ENCODE measurements at regions not wholly inside any gene's neighbourhood (a gene's known extent, or its start where the extent isn't known, plus 50 kb on each side); places are given as distances from the start of the nearest gene placed in this dataset.
A peak's percentile ranks its signal among the peaks of the same experiment; 100 is the strongest.

GRCh38 chr15:79185199-79185598 lies 94.6 kb upstream of the RASGRF1 start:
- peak; percentile 22 for DNase-seq (ENCODE audit: low spot score)

- peak; percentile 84 for DNase-seq (ENCODE audit: low spot score)
These were observed 93.9 kb upstream of the RASGRF1 start for GRCh38 chr15:79184465-79184892.

- DNase-seq (ENCODE audit: low spot score), result no peak
These were observed 89.7 kb upstream of the RASGRF1 start for GRCh38 chr15:79180318-79180717.

GRCh38 chr15:79179597-79179996 lies 89.0 kb upstream of the RASGRF1 start:
- DNase-seq (ENCODE audit: low spot score), result no peak

- DNase-seq (ENCODE audit: low spot score), result no peak
These were observed 88.6 kb upstream of the RASGRF1 start for GRCh38 chr15:79179108-79179561.

- no peak for DNase-seq (ENCODE audit: low spot score)
These were observed 88.0 kb upstream of the RASGRF1 start for GRCh38 chr15:79178594-79178993.

GRCh38 chr15:79176151-79176550 lies 85.6 kb upstream of the RASGRF1 start:
- no peak for DNase-seq (ENCODE audit: low spot score)

- no peak for DNase-seq (ENCODE audit: low spot score)
These were observed 82.4 kb upstream of the RASGRF1 start for GRCh38 chr15:79172801-79173460.

- peak; percentile 79 for DNase-seq (ENCODE audit: low spot score)
These were observed 81.5 kb upstream of the RASGRF1 start for GRCh38 chr15:79172032-79172481.

GRCh38 chr15:79171320-79172031 lies 80.9 kb upstream of the RASGRF1 start:
- DNase-seq (ENCODE audit: low spot score), result peak; percentile 19

GRCh38 chr15:79170256-79170664 lies 79.7 kb upstream of the RASGRF1 start:
- peak; percentile 84 for DNase-seq (ENCODE audit: low spot score)

- no peak for DNase-seq (ENCODE audit: low spot score)
These were observed 79.0 kb upstream of the RASGRF1 start for GRCh38 chr15:79169526-79170133.

- DNase-seq (ENCODE audit: low spot score), result peak; percentile 34
These were observed 78.4 kb upstream of the RASGRF1 start for GRCh38 chr15:79168922-79169456.

GRCh38 chr15:79167776-79168175 lies 77.2 kb upstream of the RASGRF1 start:
- no peak for DNase-seq (ENCODE audit: low spot score)

- DNase-seq (ENCODE audit: low spot score), result no peak
These were observed 75.9 kb upstream of the RASGRF1 start for GRCh38 chr15:79166311-79166955.

- DNase-seq (ENCODE audit: low spot score), result no peak
These were observed 73.9 kb upstream of the RASGRF1 start for GRCh38 chr15:79164465-79164864.

GRCh38 chr15:79164043-79164442 lies 73.5 kb upstream of the RASGRF1 start:
- DNase-seq (ENCODE audit: low spot score), result no peak

GRCh38 chr15:79163395-79163794 lies 72.8 kb upstream of the RASGRF1 start:
- DNase-seq (ENCODE audit: low spot score), result no peak

GRCh38 chr15:79161837-79162508 lies 71.4 kb upstream of the RASGRF1 start:
- DNase-seq (ENCODE audit: low spot score), result no peak

- DNase-seq (ENCODE audit: low spot score), result no peak
These were observed 69.6 kb upstream of the RASGRF1 start for GRCh38 chr15:79160211-79160610.
